GM23338 (cell line): ENCODE measurements at regions not wholly inside any gene's neighbourhood (a gene's known extent, or its start where the extent isn't known, plus 50 kb on each side); places are given as distances from the start of the nearest gene placed in this dataset.
"Not testable (repeated sequence)": the region's sequence is repeated elsewhere in the genome, so short reads cannot be mapped to it uniquely, and the experiment has no call there.

Source experiments
- ATAC-seq: fragments of 200-7000 bp; cut with Tn5 transposase; 3 replicates; pipeline ENCODE4 v1.9.1; 2020
- DNase-seq: peaks from one replicate; pipeline ENCODE4 v3.0.0-alpha.2; 2015; ENCODE audit warnings: low spot score
- H2AFZ ChIP-seq: fragments of 200-600 bp; sonication (generic); 2 replicates; pipeline ENCODE4 v1.8.0; 2016; ENCODE audit warnings: antibody characterized with exemption, mild to moderate bottlenecking, moderate library complexity
- H3F3A ChIP-seq: fragments of 200-600 bp; sonication (generic); replicated peaks from 2 replicates; pipeline ENCODE4 v1.8.0; 2017; ENCODE audit warnings: antibody characterized with exemption, mixed run types, low read depth
- H3K27ac ChIP-seq: fragments of 200-600 bp; sonication (generic); 2 replicates; pipeline ENCODE4 v1.6.1; 2016; ENCODE audit warnings: low read depth
- H3K27me3 ChIP-seq: fragments of 200-600 bp; sonication (generic); 2 replicates; pipeline ENCODE4 v1.8.0; 2016; ENCODE audit warnings: mild to moderate bottlenecking, mixed run types, moderate library complexity; ENCODE audit not compliant: insufficient read depth
- H3K36me3 ChIP-seq: fragments of 200-600 bp; sonication (generic); 2 replicates; pipeline ENCODE4 v1.8.0; 2016; ENCODE audit warnings: mild to moderate bottlenecking; ENCODE audit not compliant: insufficient read depth
- H3K4me1 ChIP-seq: fragments of 200-600 bp; sonication (generic); 2 replicates; pipeline ENCODE4 v1.8.0; 2016; ENCODE audit warnings: mild to moderate bottlenecking, moderate library complexity; ENCODE audit not compliant: insufficient read depth
- H3K4me2 ChIP-seq: fragments of 200-600 bp; sonication (generic); 2 replicates; pipeline ENCODE4 v1.7.1; 2017; ENCODE audit warnings: mixed run types
- H3K4me3 ChIP-seq: fragments of 200-600 bp; sonication (generic); 2 replicates; pipeline ENCODE4 v1.6.1; 2016; ENCODE audit warnings: mixed run types
- H3K79me2 ChIP-seq: fragments of 200-600 bp; sonication (generic); replicated peaks from 2 replicates; pipeline ENCODE4 v1.8.0; 2017; ENCODE audit warnings: mild to moderate bottlenecking; ENCODE audit not compliant: insufficient read depth
- H3K9me2 ChIP-seq: fragments of 200-600 bp; sonication (generic); 2 replicates; pipeline ENCODE4 v1.8.0; 2017; ENCODE audit not compliant: insufficient read depth
- H4K20me1 ChIP-seq: fragments of 200-600 bp; sonication (generic); replicated peaks from 2 replicates; pipeline ENCODE4 v1.8.0; 2017; ENCODE audit warnings: mild to moderate bottlenecking; ENCODE audit not compliant: insufficient read depth
- H3K27ac Mint-ChIP-seq: 2 replicates; pipeline ENCODE4 v1.8.0; 2020; ENCODE audit warnings: inconsistent platforms, mild to moderate bottlenecking, moderate library complexity, mixed read lengths
- H3K27me3 Mint-ChIP-seq: 3 replicates; pipeline ENCODE4 v1.8.0; 2022; ENCODE audit warnings: low read depth, mild to moderate bottlenecking, moderate library complexity, mixed read lengths, inconsistent platforms; ENCODE audit not compliant: insufficient read depth, poor library complexity
- H3K36me3 Mint-ChIP-seq: 3 replicates; pipeline ENCODE4 v1.8.0; 2021; ENCODE audit warnings: low read depth, mild to moderate bottlenecking, inconsistent platforms, moderate library complexity, mixed read lengths
- H3K4me1 Mint-ChIP-seq: 3 replicates; pipeline ENCODE4 v1.8.0; 2020; ENCODE audit warnings: mild to moderate bottlenecking, inconsistent platforms, mixed read lengths
- H3K4me3 Mint-ChIP-seq: 3 replicates; pipeline ENCODE4 v1.8.0; 2021; ENCODE audit warnings: moderate library complexity, mild to moderate bottlenecking, inconsistent platforms, mixed read lengths
- H3K9me3 Mint-ChIP-seq: 3 replicates; pipeline ENCODE4 v1.8.0; 2020; ENCODE audit warnings: moderate library complexity, mild to moderate bottlenecking, inconsistent platforms, mixed read lengths
- CREB1 ChIP-seq: fragments of 250-450 bp; sonication (Bioruptor Pico); IDR thresholded peaks from 2 replicates; pipeline ENCODE4 v1.5.0; 2020; ENCODE audit warnings: low read depth, mild to moderate bottlenecking, moderate library complexity
- JUNB ChIP-seq: IDR thresholded peaks from one replicate; pipeline ENCODE4 v1.6.1; 2016; ENCODE audit warnings: antibody characterized with exemption; ENCODE audit not compliant: unreplicated experiment
- NANOG ChIP-seq: IDR thresholded peaks from 2 replicates; pipeline ENCODE4 v1.6.1; 2016; ENCODE audit warnings: antibody characterized with exemption, borderline replicate concordance
- POLR2AphosphoS5 ChIP-seq: IDR thresholded peaks from 2 replicates; pipeline ENCODE4 v1.6.1; 2016; ENCODE audit warnings: antibody characterized with exemption, low read depth
- STAT1 ChIP-seq: IDR thresholded peaks from one replicate; pipeline ENCODE4 v1.6.1; 2016; ENCODE audit warnings: antibody characterized with exemption; ENCODE audit not compliant: unreplicated experiment
- ZNF114 ChIP-seq: fragments of 250-450 bp; sonication (Bioruptor Pico); IDR thresholded peaks from 2 replicates; pipeline ENCODE4 v1.5.0; 2020; ENCODE audit warnings: mild to moderate bottlenecking, moderate library complexity
- ZNF331 ChIP-seq: fragments of 250-450 bp; sonication (Bioruptor Pico); IDR thresholded peaks from 2 replicates; pipeline ENCODE4 v1.5.0; 2020; ENCODE audit warnings: low read depth, mild to moderate bottlenecking, moderate library complexity
- TF ChIP-seq, protein P1 (sequence below), 2 experiments: fragments of 200-600 bp in 1 of 2; sonication (generic) in 1 of 2; conservative IDR thresholded peaks; 2 replicates each; pipeline versions ENCODE4 v1.5.1 to v1.6.1; 2016 to 2017; ENCODE audit warnings: antibody characterized with exemption in 2 of 2, low read depth in 2 of 2, mild to moderate bottlenecking in 2 of 2, moderate library complexity in 1 of 2
- TF ChIP-seq, protein P2 (sequence below): IDR thresholded peaks from one replicate; pipeline ENCODE4 v1.6.1; 2018; ENCODE audit warnings: antibody characterized with exemption; ENCODE audit not compliant: unreplicated experiment

DNA sequence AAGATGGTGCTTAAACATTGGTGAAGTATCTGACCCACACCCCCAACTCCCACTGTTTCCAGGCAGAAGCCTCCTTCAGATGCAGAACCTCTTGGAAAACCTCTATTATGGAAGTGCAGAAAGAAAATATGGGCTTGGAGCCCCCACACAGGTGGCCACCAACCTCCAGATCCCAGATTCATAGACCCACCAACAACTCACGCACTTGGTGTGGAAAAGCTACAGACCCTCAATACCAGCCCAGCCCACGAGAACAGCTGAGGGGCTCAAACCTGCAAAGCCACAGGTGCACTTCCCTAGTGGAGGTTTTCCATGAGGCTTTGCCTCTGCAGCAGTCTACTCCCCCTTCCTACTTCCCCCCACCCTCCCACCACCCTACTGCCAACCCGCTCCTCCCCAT is 232.0 kb downstream of the CWH43 start:
- H3K4me1 ChIP-seq, H3K4me2 ChIP-seq, H3K4me3 Mint-ChIP-seq, H3K27ac Mint-ChIP-seq, DNase-seq, H2AFZ ChIP-seq, ATAC-seq, H3K79me2 ChIP-seq, H3K27ac ChIP-seq, H3K27me3 ChIP-seq, H3K4me3 ChIP-seq, H3K36me3 ChIP-seq, H4K20me1 ChIP-seq, H3F3A ChIP-seq, H3K9me2 ChIP-seq, H3K4me1 Mint-ChIP-seq, H3K27me3 Mint-ChIP-seq: not testable (repeated sequence)
- Mint-ChIP-seq H3K36me3 (peaks cover 83% of the 10 kb centered on the region), H3K9me3 (peaks cover 100% of the 10 kb centered on the region)

DNA sequence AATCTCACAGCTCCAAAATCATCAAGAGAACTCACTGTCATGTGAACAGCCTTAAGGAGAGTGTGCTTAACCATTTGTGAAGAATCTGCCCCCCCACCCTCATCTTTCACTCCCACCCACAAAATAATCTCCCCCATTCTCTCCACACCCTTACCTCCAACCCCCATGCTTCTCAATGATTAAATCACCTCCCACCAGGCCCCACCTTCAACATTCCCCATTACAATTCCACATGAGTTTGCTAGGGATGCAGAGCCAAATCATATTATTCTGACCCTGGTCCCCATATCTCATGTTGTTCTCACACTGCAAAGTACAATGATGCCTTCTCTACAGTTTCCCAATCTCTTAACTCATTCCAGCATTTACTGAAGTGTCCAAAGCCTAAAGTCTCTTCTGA is 232.9 kb downstream of the CWH43 start:
- DNase-seq: not testable (repeated sequence)

GRCh38 chr4:49219489-49220225 is 233.6 kb downstream of the CWH43 start:
- H3K27ac ChIP-seq, DNase-seq, H3F3A ChIP-seq, H3K27me3 ChIP-seq, ATAC-seq, H3K27ac Mint-ChIP-seq, H3K4me1 Mint-ChIP-seq, H3K27me3 Mint-ChIP-seq, H3K4me2 ChIP-seq, H3K79me2 ChIP-seq, H3K4me3 ChIP-seq, H3K9me2 ChIP-seq, H2AFZ ChIP-seq, H3K4me3 Mint-ChIP-seq, H4K20me1 ChIP-seq, H3K36me3 ChIP-seq, H3K4me1 ChIP-seq: not testable (repeated sequence)
- Mint-ChIP-seq H3K9me3 (peaks cover 95% of the 10 kb centered on the region), H3K36me3 (peaks cover 80% of the 10 kb centered on the region)

More for the DNA sequence above, 232.9 kb downstream of the CWH43 start:
- not testable (repeated sequence) for H3F3A ChIP-seq, H3K9me2 ChIP-seq, H3K79me2 ChIP-seq, H3K27me3 ChIP-seq, H3K4me2 ChIP-seq, ATAC-seq, H4K20me1 ChIP-seq, H3K36me3 ChIP-seq, H3K27ac ChIP-seq, H3K4me1 Mint-ChIP-seq, H3K27me3 Mint-ChIP-seq, H3K27ac Mint-ChIP-seq, H3K4me3 Mint-ChIP-seq, H2AFZ ChIP-seq, H3K4me3 ChIP-seq, H3K4me1 ChIP-seq
- Mint-ChIP-seq H3K36me3 (peaks cover 83% of the 10 kb centered on the region), H3K9me3 (peaks cover 97% of the 10 kb centered on the region)

DNA sequence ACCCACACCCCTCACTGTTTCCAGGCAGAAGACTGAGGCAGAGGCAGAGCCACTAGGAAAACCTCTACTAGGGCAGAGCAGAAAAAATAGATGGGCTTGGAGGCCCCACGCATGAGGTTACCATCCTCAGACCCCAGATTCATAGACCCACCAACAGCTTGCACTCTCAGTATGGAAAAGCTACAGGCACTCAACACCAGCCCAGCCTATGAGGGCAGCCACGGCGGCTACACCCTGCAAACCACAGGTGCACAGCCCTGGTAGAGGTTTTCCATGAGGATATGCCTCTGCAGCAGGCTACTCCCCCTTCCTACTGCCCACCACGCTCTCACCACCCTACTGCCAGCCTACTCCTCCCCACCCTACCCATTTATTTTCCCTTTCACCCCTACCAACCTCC is 235.1 kb downstream of the CWH43 start:
- H3K9me2 ChIP-seq: no peaks in the 10 kb centered on the region
- H3F3A ChIP-seq: no peaks in the 10 kb centered on the region
- no peak overlapping the region for H2AFZ ChIP-seq
- H4K20me1 ChIP-seq: no peaks in the 10 kb centered on the region
- DNase-seq (no peak), ATAC-seq (no peak)
- no peaks in the 10 kb centered on the region for H3K27me3 ChIP-seq
- no peak overlapping the region for H3K4me2 ChIP-seq
- peaks cover 65% of the 10 kb centered on the region for H3K36me3 Mint-ChIP-seq
- H3K27me3 Mint-ChIP-seq: peaks cover 3% of the 10 kb centered on the region
- no peaks in the 10 kb centered on the region for H3K4me1 ChIP-seq
- H3K27ac Mint-ChIP-seq: no peak overlapping the region
- H3K4me1 Mint-ChIP-seq: no peaks in the 10 kb centered on the region
- no peak overlapping the region for H3K27ac ChIP-seq
- 0 out of 2 replicates have a peak, but pooled peaks cover 6% of the 10 kb centered on the region for H3K36me3 ChIP-seq
- H3K9me3 Mint-ChIP-seq: peaks cover 88% of the 10 kb centered on the region
- H3K79me2 ChIP-seq: no peaks in the 10 kb centered on the region
- no peak overlapping the region for H3K4me3 Mint-ChIP-seq
- no peak overlapping the region for H3K4me3 ChIP-seq
- TF ChIP-seq STAT1 (no peak), NANOG (no peak), POLR2AphosphoS5 (no peak), ZNF331 (CRISPR knock-in tag) (no peak), CREB1 (CRISPR knock-in tag) (no peak), JUNB (no peak), ZNF114 (CRISPR knock-in tag) (no peak)
- TF ChIP-seq, protein P1, sequence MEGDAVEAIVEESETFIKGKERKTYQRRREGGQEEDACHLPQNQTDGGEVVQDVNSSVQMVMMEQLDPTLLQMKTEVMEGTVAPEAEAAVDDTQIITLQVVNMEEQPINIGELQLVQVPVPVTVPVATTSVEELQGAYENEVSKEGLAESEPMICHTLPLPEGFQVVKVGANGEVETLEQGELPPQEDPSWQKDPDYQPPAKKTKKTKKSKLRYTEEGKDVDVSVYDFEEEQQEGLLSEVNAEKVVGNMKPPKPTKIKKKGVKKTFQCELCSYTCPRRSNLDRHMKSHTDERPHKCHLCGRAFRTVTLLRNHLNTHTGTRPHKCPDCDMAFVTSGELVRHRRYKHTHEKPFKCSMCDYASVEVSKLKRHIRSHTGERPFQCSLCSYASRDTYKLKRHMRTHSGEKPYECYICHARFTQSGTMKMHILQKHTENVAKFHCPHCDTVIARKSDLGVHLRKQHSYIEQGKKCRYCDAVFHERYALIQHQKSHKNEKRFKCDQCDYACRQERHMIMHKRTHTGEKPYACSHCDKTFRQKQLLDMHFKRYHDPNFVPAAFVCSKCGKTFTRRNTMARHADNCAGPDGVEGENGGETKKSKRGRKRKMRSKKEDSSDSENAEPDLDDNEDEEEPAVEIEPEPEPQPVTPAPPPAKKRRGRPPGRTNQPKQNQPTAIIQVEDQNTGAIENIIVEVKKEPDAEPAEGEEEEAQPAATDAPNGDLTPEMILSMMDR (conservative IDR thresholded peaks at IDR 0.05; ENCODE audit: low read depth in 2 of 2): no peak
- TF ChIP-seq, protein P2, sequence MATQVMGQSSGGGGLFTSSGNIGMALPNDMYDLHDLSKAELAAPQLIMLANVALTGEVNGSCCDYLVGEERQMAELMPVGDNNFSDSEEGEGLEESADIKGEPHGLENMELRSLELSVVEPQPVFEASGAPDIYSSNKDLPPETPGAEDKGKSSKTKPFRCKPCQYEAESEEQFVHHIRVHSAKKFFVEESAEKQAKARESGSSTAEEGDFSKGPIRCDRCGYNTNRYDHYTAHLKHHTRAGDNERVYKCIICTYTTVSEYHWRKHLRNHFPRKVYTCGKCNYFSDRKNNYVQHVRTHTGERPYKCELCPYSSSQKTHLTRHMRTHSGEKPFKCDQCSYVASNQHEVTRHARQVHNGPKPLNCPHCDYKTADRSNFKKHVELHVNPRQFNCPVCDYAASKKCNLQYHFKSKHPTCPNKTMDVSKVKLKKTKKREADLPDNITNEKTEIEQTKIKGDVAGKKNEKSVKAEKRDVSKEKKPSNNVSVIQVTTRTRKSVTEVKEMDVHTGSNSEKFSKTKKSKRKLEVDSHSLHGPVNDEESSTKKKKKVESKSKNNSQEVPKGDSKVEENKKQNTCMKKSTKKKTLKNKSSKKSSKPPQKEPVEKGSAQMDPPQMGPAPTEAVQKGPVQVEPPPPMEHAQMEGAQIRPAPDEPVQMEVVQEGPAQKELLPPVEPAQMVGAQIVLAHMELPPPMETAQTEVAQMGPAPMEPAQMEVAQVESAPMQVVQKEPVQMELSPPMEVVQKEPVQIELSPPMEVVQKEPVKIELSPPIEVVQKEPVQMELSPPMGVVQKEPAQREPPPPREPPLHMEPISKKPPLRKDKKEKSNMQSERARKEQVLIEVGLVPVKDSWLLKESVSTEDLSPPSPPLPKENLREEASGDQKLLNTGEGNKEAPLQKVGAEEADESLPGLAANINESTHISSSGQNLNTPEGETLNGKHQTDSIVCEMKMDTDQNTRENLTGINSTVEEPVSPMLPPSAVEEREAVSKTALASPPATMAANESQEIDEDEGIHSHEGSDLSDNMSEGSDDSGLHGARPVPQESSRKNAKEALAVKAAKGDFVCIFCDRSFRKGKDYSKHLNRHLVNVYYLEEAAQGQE: no peak
